Vagina (tissue), 2 donors: ENCODE measurements at regions not wholly inside any gene's neighbourhood (a gene's known extent, or its start where the extent isn't known, plus 50 kb on each side); places are given as distances from the start of the nearest gene placed in this dataset.

Experiments used
- DNase-seq, 2 donors: peaks; one replicate each; pipeline ENCODE4 v3.0.0-alpha.2; 2017; ENCODE audit errors: extremely low spot score in 2 of 2
- H3K27ac ChIP-seq: fragments of 200-600 bp; sonication (generic); one replicate; pipeline ENCODE4 v1.5.1; 2019
- H3K27me3 ChIP-seq: fragments of 200-600 bp; sonication (generic); one replicate; pipeline ENCODE4 v1.5.1; 2019
- H3K36me3 ChIP-seq, 2 donors: fragments of 200-600 bp; sonication (generic); one replicate each; pipeline ENCODE4 v1.5.1; 2017 to 2019
- H3K4me1 ChIP-seq: fragments of 200-600 bp; sonication (generic); one replicate; pipeline ENCODE4 v1.5.1; 2019
- H3K4me3 ChIP-seq, 2 donors: fragments of 200-600 bp; sonication (generic); 1 replicate in 1 of 2; 2 replicates in 1 of 2; pipeline ENCODE4 v1.5.1; 2016 to 2019
- H3K9me3 ChIP-seq: fragments of 200-600 bp; sonication (generic); one replicate; pipeline ENCODE4 v1.5.1; 2019
- CTCF ChIP-seq, 3 experiments: fragments of 450-650 bp in 2 of 3; fragments of 200-600 bp in 1 of 3; sonication (generic) in 1 of 3; IDR thresholded peaks; one replicate each; pipeline ENCODE4 v1.5.1; 2017 to 2019; ENCODE audit warnings: antibody characterized with exemption in 3 of 3, mild to moderate bottlenecking in 2 of 3, moderate library complexity in 2 of 3
- POLR2A ChIP-seq, 2 donors: fragments of 450-650 bp; IDR thresholded peaks; one replicate each; pipeline ENCODE4 v1.6.1; 2017; ENCODE audit warnings: antibody characterized with exemption in 2 of 2, mild to moderate bottlenecking in 2 of 2, moderate library complexity in 2 of 2
- POLR2AphosphoS5 ChIP-seq, 2 donors: sonication (generic); formaldehyde crosslinking; IDR thresholded peaks; one replicate each; pipeline ENCODE4 v1.9.0; 2017; ENCODE audit warnings: antibody characterized with exemption in 2 of 2, mild to moderate bottlenecking in 2 of 2, low read depth in 1 of 2; ENCODE audit not compliant: insufficient read depth in 1 of 2
- intact Hi-C: fragments of 100-400 bp; cut with DNase I; formaldehyde crosslinking; loops from one replicate; pipeline ENCODE4 v1.15.1; 2023

DNA sequence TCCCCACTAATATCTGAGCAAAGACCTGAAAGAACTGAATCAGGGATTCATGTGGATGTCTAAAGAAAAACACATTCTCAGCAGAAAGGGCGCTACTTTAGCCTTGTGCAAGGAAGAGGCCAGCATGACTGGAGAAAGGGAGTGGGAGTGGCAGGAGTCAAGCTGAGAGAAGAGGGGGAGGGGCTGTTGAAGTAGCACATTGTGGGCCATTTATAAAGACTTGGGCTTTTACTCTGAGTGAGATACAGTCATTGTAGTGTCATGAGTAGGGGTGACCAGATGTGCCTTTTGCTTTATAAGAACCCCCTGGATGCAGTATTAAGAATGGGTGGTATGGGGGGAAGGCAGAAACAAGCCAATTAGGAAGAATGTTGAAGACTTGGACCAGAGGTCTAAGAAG, 452.8 kb downstream of the ENC1 start:
- no peak for TF ChIP-seq POLR2A (IDR thresholded peaks at IDR 0.05)
- no peak for TF ChIP-seq POLR2AphosphoS5 (IDR thresholded peaks at IDR 0.05; ENCODE audit: insufficient read depth in 1 of 2, low read depth in 1 of 2)
- TF ChIP-seq CTCF (IDR thresholded peaks at IDR 0.05), result no peak
- Histone ChIP-seq H3K27me3 (no peaks in the 10 kb centered on the region), H3K36me3 (no peaks in the 10 kb centered on the region), H3K27ac (no peak overlapping the region), H3K4me3 (no peak overlapping the region), H3K9me3 (no peaks in the 10 kb centered on the region), H3K4me1 (no peaks in the 10 kb centered on the region)
- DNase-seq, result no peak
- intact Hi-C loops, result no loop called here

DNA sequence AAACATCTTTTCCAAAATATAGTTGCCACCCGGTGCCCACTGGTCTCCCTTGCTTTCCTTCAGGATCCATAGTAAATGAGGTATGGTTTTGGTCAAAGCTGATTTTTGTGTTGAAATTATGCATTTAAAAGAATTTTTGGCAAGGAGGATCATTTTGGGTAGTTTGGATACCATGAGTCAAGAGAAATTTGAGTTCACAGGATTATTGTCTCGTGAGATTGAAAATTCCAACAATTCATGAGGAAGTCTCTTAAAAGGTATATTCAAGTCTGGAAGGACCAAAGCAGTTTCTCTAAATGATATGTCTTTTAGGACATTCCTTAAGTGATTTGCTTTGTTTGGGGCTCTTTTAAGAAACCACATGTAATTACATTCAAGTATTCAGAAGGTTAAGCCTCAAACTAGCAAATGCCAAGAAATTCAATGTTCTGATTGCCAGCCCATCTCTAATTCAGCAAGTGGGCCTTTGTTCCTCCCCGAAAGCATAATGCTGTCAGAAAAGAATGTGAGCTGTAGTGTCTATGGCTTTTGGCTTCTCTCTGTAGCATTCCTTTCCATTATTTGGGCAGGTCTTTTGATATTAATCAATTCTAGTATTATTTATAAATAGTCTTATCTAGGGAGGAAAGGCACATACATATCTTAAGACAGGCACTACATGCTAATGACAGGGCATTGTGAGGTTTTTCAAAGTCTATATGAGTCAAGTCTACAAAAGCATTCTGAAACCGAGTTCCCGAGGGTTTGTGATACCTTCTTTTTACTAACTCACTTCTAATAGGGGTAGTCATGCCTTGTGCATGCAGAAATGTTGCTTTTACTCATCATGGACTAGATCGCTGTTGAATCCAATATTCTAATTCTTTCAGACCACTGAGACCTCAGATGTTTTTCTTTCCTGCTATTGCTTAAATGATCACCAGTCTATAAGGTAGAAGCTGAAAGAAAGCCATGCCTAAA, 453.9 kb downstream of the ENC1 start:
- DNase-seq, result no peak
- intact Hi-C loops, result no loop called here
- TF ChIP-seq POLR2A (IDR thresholded peaks at IDR 0.05), result no peak
- TF ChIP-seq CTCF (IDR thresholded peaks at IDR 0.05), result no peak
- no peak for TF ChIP-seq POLR2AphosphoS5 (IDR thresholded peaks at IDR 0.05; ENCODE audit: insufficient read depth in 1 of 2, low read depth in 1 of 2)

DNA sequence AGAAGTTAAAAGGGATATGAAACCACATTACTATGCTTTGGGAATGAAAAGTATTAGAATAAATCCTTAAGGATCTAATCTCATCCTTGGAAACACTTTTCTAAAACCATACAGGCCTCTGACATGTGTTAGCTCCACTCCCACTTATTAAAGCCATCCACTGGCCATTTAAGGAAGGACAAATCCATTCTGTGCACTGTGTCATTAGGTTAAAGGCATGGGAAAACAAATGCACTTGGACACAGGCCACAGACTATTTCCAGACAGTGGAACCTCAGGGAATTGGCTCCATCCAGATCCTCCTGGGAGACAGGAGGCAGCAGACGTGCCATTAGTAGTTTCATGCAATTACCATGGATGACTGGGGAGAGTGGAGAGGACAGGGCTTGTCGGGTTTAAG, 454.9 kb downstream of the ENC1 start:
- TF ChIP-seq POLR2A (IDR thresholded peaks at IDR 0.05), result no peak
- no peak for TF ChIP-seq CTCF (IDR thresholded peaks at IDR 0.05)
- no peak for TF ChIP-seq POLR2AphosphoS5 (IDR thresholded peaks at IDR 0.05; ENCODE audit: insufficient read depth in 1 of 2, low read depth in 1 of 2)
- no peaks in the 10 kb centered on the region for H3K4me1 ChIP-seq
- DNase-seq, result no peak
- no peaks in the 10 kb centered on the region for H3K27me3 ChIP-seq
- H3K9me3 ChIP-seq, result no peaks in the 10 kb centered on the region
- intact Hi-C loops, result no loop called here
- H3K36me3 ChIP-seq, result no peaks in the 10 kb centered on the region
- H3K27ac ChIP-seq, result no peak overlapping the region
- H3K4me3 ChIP-seq, result no peak overlapping the region

More for the DNA sequence above, 453.9 kb downstream of the ENC1 start:
- no peaks in the 10 kb centered on the region for H3K27me3 ChIP-seq
- no peaks in the 10 kb centered on the region for H3K36me3 ChIP-seq
- no peaks in the 10 kb centered on the region for H3K9me3 ChIP-seq
- H3K4me1 ChIP-seq, result no peaks in the 10 kb centered on the region
- H3K4me3 ChIP-seq, result no peak overlapping the region
- no peak overlapping the region for H3K27ac ChIP-seq

GRCh38 chr5:74184649-74185048, 455.9 kb downstream of the ENC1 start:
- no peak for DNase-seq
- H3K27ac ChIP-seq, result no peak overlapping the region

More at GRCh38 chr5:74184649-74185048, 455.9 kb downstream of the ENC1 start:
- intact Hi-C loops, result no loop called here
- Histone ChIP-seq H3K9me3 (no peaks in the 10 kb centered on the region), H3K27me3 (no peaks in the 10 kb centered on the region), H3K4me3 (no peak overlapping the region), H3K4me1 (no peaks in the 10 kb centered on the region), H3K36me3 (no peaks in the 10 kb centered on the region)
- TF ChIP-seq CTCF (IDR thresholded peaks at IDR 0.05), result no peak
- TF ChIP-seq POLR2AphosphoS5 (IDR thresholded peaks at IDR 0.05; ENCODE audit: insufficient read depth in 1 of 2, low read depth in 1 of 2), result no peak
- TF ChIP-seq POLR2A (IDR thresholded peaks at IDR 0.05), result no peak
